Erythroblast (primary cell): ENCODE measurements at regions not wholly inside any gene's neighbourhood (a gene's known extent, or its start where the extent isn't known, plus 50 kb on each side); places are given as distances from the start of the nearest gene placed in this dataset.

Experiments
- GATA1 ChIP-seq: IDR thresholded peaks from 2 replicates; pipeline ENCODE4 v1.6.1; 2011; ENCODE audit warnings: low read depth, mild to moderate bottlenecking, control low read depth, low read length, moderate library complexity
- POLR2A ChIP-seq: IDR thresholded peaks from 2 replicates; pipeline ENCODE4 v1.6.1; 2011; ENCODE audit warnings: mild to moderate bottlenecking, low read length

DNA sequence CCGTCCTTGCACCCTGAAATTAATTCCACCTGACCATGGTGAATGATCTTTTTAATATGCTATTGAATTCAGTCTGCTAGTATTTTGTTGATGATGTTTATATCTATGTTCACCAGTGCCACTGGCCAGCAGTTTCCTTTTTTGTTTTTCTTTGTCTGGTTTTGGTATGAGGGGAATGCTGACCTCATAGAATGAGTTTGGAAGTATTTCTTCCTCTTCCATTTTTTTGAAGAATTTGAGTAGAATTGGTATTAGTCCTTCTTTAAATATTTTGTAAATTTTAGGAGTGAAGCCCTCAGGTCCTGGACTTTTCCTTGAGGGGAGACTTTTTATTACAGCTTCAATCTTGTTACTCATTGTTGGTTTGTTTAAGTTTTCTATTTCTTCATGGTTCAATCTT, 231.6 kb downstream of the MRPL39 start:
- TF ChIP-seq POLR2A (no peak), GATA1 (no peak)
